GM21390 (cell line): ENCODE measurements at regions not wholly inside any gene's neighbourhood (a gene's known extent, or its start where the extent isn't known, plus 50 kb on each side); places are given as distances from the start of the nearest gene placed in this dataset.

Source experiments
- ATAC-seq: cut with Tn5 transposase; IDR thresholded peaks from one replicate; pipeline ENCODE4 v1.9.1; 2021; ENCODE audit not compliant: unreplicated experiment

DNA sequence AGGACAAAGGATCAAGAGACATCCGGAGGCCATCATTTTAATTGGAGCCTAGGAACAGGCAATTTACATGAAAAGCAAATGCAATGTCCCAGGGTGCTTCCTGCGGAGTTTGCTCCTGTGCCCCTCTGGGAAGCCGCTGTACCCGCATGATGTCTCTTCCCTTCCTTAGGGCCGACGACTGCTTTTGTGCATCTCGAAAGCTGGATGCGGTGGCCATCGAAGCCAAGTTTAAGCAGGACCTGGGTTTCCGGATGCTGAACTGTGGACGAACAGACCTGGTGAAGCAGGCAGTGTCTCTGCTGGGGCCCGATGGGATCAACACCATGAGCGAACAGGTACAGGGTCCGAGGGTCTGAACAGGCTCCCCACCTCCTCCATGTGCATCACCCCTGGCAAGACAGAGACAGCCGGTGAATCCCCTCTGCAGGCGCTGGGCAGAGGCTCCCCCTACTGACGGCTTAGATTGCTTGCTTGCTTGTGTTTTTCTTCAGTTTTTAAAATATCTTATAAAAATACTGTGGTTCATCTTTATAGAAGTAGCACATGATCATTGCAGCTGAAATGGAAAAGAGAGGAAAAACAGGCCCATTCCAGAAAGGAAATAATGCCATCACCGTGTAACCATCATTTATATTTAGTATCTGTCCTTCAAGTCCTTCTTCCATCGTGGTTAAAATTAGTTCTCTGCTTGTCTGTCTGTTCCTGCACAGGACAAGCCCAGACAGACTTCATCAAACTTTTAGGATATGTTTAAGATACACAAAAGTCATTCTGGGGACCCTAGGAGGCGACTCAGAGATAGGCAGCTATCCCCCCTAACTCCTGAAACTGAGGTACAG lies 75.4 kb upstream of the PWP1 start:
- ATAC-seq: no peak

DNA sequence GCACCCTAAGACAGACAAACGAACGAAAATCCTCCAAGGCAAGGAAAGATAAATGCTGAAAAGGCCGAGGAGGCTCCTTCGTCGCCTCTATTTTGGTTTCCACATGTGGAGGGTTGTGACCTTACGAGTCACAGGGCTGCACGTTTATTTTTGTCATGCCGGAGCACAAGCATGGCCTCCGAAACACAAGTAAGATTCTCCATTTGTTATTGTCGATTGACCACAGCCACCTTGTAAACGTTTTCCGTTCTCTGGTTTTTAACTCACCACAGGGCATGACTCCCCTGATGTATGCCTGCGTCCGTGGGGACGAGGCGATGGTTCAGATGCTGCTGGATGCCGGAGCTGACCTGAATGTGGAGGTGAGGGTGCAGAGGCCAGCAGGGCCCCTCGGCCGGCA lies 73.1 kb upstream of the PWP1 start:
- no peak for ATAC-seq

DNA sequence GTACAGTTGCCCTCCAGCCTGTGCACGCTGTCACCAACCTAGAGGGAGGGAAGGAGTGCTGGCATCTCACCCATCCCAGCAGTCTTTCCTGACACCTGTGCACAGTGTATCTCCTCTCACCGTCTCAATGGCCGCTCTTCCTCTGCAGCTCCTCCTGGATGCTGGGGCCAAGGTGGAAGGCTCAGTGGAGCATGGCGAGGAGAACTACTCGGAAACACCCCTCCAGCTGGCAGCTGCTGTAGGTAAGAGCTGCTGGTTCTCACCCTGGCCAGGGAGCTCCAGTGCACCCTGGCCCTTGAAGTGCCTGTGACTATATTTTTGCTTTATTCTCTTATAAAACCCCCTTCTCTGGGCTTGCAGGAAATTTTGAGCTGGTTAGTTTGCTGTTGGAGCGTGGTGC lies 68.7 kb upstream of the PWP1 start:
- no peak for ATAC-seq

DNA sequence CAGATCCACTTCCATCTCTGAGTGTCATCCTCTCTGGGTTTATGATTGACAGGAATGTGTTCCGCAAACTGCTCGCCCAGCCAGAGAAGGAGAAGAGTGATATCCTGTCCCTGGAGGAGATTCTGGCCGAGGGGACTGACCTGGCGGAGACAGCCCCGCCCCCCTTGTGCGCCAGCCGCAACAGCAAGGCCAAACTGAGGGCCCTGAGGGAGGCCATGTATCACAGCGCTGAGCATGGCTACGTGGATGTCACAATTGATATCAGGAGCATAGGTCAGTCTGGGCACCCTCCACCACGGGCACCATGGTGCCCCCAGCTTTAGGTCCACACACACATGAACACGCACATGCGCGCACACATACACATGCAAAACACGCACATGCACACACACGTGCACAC lies 67.5 kb upstream of the PWP1 start:
- no peak for ATAC-seq

DNA sequence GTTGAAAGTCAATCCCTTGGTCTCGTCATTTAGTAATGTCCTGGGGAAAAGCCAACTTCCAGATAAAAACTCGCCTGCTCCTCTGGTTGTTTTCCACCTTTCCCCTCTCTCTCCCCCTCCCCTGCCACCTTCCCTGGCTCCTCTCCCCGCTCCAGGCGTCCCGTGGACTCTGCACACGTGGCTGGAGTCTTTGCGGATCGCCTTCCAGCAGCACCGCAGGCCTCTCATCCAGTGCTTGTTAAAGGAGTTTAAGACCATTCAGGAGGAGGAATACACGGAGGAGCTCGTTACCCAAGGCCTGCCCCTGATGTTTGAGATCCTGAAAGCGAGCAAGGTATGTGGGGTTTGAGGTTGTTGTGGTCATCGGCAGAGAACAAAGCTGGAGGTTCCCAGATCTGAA lies 65.8 kb upstream of the PWP1 start:
- ATAC-seq: no peak

DNA sequence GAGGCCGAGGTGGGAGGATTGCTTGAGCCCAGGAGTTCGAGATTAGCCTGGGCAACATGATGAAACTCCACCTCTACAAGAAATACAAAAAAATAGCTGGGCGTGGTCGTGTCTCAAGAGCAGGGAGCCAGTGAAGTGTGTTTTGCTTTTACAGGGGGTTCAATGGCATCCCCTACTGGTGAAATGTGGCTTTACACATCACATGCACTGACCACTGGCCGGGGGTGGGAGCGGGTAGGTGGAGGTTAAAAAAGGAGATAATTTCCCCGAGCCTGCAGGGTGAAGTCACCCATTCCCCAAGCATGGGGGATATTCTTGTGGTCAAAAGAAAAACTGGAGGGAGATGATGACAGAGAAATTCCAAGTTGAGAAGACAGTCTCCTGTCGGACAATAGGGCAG lies 63.6 kb upstream of the PWP1 start:
- no peak for ATAC-seq

DNA sequence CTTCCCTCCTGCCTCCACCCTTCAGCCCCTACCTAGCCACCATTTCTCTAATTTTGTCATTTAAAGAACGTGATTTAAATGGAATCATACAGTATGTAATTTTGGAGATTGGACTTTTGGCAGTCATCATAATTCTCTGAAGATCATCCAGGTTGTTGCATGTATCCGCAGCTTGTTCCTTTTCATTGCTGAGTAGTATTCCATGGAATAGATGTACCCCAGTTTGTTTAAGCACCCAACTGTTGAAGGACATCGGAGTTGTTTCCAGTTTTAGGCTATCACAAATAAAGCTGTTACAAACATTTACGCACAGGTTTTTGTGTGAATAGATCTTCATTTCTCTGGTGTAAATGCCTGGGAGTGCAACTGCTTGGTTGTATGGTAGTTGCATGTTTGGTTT lies 61.1 kb upstream of the PWP1 start:
- ATAC-seq: no peak

DNA sequence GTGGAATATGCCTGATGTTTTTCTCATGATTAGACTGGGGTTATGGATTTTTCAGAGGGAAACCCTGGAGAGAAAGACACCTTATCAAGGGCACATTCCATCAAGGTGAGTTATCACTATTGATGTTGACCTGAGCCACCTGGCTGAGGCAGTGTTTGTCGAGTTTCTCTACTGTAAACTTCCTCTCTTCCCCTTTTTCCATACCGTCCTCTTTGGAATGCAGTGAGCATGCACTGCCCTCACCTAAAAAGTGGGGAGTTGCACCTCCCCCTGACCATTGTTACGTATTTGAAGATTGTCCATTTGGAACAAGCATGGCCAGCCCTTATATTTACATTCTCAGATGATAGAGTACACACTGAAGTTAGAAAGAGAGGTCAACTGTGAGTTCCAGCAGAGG lies 53.9 kb upstream of the PWP1 start:
- no peak for ATAC-seq

DNA sequence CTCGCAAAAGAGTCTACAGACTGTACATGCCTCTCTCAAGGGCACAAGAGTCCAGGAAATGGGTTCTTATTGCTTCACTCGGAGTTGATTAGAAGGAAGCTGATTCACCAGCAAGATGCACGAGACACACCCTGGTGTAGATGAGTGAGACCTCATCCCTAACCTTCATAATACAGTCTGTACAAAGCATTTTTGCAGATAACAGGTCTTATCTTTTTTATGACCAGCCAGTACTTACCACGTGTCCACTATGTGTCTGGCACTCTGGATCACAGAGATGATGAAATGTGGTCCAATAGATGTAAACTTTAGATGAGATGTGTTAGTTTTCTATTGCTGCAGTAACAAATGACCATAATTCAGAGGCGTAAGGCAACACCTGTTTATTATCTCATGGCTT lies 53.4 kb upstream of the PWP1 start:
- no peak for ATAC-seq

DNA sequence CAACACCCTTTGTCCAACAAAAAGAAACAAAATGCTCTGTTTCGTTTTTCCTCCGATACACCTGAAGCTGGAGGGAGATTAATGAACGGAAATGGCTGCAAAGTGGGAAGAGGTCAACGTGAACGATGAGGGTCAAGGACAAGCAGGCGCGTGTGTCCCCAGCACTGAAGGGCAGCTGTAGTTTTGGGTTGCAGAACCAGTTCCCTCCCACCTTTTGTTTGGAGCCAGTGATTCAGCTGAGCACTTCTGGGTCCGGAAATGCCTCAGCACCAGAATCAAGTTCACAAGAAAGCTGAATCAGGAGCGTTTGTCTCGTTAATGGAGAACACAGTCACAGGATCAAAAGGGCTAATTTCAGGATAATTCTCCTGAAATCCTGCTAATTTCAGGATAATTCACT lies 51.1 kb upstream of the PWP1 start:
- ATAC-seq: no peak

DNA sequence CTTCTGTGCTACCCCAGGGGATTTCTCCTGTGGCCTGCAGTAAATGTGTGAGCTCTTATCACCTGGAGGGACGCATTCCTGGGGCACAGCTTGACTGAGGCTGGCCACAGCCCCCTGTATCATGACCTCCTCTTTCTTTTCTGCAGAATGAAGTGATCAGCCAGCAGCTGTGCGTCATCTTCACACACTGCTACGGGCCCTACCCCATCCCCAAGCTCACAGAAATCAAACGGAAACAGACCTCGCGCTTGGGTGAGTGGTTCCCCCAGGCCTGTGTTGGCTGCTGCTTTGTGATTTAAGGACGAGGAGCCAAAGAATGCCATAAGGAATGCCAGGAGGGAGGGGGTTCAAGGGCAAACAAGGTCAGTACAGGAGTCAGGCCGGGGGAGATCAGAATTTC lies 50.5 kb upstream of the PWP1 start:
- ATAC-seq: no peak
